ENCODE measurements at regions not wholly inside any gene's neighbourhood (a gene's known extent, or its start where the extent isn't known, plus 50 kb on each side); places are given as distances from the start of the nearest gene placed in this dataset.

DNA sequence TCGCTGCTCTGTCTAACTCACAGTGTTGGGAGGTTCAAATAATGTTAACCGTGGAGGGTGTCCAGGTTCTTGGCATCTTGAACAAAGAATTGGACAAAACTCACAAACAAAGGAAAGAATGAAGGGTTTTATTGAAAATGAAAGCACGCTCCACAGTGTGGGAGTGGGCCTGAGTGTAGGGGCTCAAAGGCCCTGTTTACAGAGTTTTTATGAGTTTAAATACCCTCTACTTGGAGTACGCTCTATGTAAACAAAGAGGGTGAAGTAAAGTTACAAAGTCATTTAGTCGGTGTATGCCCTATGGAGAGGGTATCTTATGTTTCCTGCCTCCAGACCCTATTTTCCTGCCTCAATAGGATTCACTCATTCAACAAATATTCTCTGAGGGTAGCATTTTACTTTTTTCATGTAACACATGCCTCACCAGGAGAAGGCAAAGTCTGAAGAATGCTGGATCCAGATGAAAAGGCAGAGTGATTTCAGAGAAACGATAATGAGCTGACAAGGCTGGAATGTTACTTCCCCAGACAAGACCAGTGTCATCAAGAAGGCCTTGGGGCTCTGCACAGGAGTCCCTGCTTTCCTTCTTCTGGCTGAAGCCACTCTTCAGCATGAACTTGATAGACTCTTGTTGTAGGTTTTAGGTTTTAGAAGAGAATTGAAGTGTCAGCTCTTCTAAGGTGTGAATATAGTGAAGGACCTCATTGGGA, 163.6 kb downstream of the FAM43A start:
- no peak for TF ChIP-seq SUZ12 (IDR thresholded peaks at IDR 0.05; ENCODE audit: extremely low read depth, insufficient read depth, insufficient read length)
- no peak for TF ChIP-seq ZNF274 (IDR thresholded peaks at IDR 0.05; ENCODE audit: low read depth, low read length)
- TF ChIP-seq YY1 (IDR thresholded peaks at IDR 0.05; ENCODE audit: insufficient read depth, insufficient read length), result no peak

Measured in NT2/D1 (cell line).